Sciatic nerve (tissue), 2 donors: ENCODE measurements at regions not wholly inside any gene's neighbourhood (a gene's known extent, or its start where the extent isn't known, plus 50 kb on each side); places are given as distances from the start of the nearest gene placed in this dataset.
"Not testable (repeated sequence)": the region's sequence is repeated elsewhere in the genome, so short reads cannot be mapped to it uniquely, and the experiment has no call there.

Experiments used
- ATAC-seq: fragments of 200-7000 bp; cut with Tn5 transposase; one replicate; pipeline ENCODE4 v1.9.1; 2020; ENCODE audit warnings: mild to moderate bottlenecking, moderate library complexity
- DNase-seq: peaks from one replicate; pipeline ENCODE4 v3.0.0-alpha.2; 2020; ENCODE audit warnings: low spot score
- intact Hi-C: fragments of 100-400 bp; cut with DNase I; formaldehyde crosslinking; loops from one replicate; pipeline ENCODE4 v1.14.2; 2022
- donor health status: DM: no; HTN: no; CAD: no.
- donor health status: DM: no; HTN: no; CAD: no.

- intact Hi-C loops = no loop called here
- DNase-seq (no peak), ATAC-seq (peak; percentile 83)
Measured at GRCh38 chr5:56763711-56764466, 51.5 kb upstream of the MAP3K1 start.

DNA sequence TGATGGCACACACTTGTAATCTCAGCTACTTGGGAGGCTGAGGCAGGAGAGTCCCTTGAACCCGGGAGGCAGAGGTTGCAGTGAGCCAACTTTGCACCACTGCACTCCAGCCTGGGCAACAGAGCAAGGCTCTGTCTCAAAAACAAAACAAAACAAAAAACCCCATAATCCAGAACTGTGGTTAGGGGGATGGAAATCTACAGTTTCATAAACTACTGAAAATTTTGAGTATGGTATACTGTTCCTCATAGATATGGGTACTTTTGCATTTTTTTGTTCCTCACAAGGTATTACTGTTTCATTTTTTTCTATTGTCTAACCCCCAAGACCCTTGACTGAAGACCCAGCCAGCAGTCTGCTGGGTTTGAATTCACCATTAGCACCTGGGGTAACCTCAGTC is 52.2 kb upstream of the MAP3K1 start:
- no peak for ATAC-seq
- DNase-seq = no peak
- intact Hi-C loops = no loop called here

DNA sequence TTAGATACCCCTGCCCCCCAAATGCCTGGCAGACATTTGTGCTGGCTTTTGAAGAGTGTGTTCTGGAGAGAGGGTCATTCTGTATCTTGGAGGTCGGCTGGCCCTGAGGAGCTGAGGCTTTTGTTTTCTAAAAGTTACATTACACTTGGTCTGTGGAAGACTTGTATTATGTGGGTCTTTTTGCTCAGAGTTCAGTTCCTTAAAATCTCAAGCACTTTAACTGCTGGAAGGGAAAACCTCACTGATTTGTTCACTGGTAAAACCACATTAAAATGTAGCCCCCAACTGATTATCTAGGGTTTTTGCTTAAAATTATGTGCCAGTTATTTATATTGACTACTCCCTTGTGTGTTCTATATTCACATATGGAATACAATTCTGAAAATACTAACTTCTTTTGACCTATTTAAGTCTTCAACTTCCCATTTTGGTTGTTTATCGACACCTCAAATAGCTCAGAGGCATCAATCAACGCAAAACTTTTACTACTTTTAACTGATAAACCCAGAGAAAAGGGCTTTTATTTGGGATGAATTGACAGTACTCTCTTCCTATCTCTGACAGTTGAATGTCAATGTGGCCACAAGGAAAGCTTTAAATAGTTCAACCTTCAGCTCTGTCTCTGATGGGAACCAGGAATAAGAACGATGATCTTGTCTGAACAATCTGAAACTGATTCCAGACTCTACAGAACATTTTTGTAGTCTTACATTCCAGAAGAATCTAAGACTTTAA is 54.0 kb upstream of the MAP3K1 start:
- no peak for DNase-seq
- intact Hi-C loops = no loop called here
- no peak for ATAC-seq

DNA sequence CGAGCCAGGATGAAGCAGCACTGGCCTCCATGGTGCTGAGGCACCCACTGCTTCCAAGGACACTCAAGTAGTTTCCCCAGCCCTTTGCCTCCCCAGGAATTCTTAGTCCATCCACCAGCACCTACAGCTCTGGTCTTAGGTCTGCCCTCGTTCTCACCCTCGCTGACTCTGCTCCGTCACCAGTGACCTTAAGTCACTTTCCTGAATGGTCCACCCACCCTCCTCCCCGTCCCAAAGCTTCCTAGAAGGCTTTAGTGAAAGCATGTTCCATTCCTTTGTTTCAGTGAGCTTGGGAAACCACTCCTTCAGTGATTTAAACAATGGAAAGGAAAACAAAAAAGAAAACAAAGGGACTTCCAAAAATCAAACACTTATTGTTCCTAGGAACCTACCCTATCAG is 54.6 kb upstream of the MAP3K1 start:
- DNase-seq (no peak), ATAC-seq (no peak)
- intact Hi-C loops = no loop called here

DNA sequence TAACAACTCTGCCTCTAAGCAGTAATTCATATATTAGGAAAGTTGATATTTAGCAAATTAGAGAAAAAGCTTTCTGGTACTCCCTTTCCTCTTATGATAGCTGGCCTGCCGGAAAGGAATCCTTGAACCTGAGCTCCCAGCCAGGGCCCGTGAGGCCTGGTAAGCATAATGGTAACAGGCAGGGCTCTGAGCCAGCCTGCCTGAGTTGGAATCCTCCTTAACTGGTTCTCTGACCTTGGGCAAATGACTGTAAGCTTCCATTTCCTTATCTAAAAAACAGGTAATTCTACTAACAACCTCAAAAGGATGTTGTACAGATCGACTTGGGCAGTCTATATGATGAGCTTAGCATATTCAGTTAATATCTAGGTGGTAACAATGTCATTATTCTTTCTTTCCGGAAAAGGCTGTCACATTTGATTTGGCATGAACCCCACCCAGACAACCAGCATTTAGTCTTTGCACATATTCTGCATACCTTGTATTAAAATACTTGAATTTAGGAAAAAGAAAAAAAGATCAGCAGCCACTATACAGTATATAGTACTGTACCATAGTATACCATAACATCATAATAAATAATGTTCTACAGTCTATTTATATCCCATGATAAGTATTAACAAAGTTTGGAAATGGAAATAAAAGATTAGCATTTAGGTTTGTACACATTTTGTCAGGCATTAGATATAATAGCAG is 55.7 kb upstream of the MAP3K1 start:
- no peak for ATAC-seq
- no peak for DNase-seq
- intact Hi-C loops = no loop called here

DNA sequence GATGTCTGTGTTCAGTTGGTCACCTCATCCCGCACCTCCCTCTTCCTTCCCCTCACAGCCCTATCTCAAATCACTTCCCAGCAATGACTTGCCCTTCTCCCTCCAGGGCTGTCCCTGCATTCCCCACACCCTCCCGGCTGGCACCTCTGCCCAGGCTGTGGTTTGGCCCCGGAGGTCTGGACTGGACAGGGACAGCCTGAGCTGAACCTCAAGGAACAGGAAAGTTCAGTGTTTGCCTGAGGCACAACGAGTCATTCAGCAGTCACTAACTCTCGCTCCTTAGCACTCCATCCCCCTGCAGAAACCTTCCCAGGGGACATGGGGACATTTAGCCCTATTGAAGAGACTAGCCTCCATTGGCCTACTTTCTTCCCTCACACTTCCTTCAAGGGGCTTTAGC is 58.3 kb upstream of the MAP3K1 start:
- DNase-seq (no peak), ATAC-seq (peak; percentile 24)
- intact Hi-C loops = no loop called here

DNA sequence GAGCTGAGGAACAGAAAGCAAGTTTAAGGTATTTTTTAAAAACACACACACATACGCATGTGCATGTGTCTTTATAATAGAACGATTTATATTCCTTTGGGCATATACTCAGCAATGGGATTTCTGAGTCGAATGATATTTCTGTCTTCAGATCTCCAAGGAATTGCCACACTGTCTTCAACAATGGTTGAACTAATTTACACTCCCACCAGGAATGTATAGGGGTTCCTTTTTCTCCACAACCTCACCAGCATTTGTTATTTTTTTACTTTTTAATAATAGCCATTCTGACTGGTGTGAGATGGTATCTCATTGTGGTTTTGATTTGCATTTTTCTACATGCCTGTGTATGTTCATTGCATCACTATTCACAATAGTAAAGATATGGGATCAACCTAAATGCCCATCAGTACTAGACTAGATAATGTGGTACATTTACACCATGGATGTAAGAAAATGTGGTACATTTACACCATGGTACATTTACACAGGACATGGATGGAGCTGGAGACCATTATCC is 60.3 kb upstream of the MAP3K1 start:
- DNase-seq (no peak), ATAC-seq (no peak)
- intact Hi-C loops = no loop called here

- DNase-seq, intact Hi-C loops, ATAC-seq: not testable (repeated sequence)
Measured at GRCh38 chr5:56753588-56753987, 61.8 kb upstream of the MAP3K1 start.

DNA sequence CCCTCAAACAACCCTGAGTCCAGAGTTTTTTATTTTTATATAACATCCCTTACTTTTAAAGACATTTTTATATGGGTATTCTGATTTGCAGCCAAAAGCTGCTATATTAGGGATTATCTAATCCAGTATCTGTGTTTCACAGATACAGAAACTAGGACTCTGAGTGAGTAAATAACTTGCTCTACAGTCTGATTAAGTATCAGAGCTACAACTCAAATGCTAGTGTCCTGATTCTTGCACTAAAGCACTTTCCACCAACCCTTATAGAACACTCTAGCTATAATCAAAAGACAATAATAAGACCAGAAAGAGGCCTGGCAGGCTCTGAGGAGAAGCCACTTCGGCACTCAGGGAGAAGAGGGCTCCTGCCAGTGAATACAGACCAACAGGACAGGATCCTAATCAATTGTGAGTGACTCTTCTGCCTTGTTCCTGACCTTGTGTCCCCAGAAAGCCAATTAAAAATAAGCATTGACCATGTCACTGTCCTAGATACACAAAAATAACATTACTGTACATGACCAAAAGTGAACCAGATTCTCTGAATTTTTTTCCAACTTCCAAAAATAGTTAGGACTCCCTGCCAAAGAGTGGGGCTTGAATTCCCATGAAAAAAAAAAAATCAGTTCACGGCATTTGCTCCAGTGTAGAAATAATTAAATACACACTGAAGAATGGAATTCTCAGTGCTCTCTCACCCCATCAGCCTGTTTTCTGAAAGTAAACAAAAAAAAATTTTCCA is 63.6 kb upstream of the MAP3K1 start:
- intact Hi-C loops = no loop called here
- DNase-seq (no peak), ATAC-seq (peak; percentile 44)

- DNase-seq (no peak), ATAC-seq (no peak)
- intact Hi-C loops = no loop called here
Measured at GRCh38 chr5:56749842-56750241, 65.5 kb upstream of the MAP3K1 start.

DNA sequence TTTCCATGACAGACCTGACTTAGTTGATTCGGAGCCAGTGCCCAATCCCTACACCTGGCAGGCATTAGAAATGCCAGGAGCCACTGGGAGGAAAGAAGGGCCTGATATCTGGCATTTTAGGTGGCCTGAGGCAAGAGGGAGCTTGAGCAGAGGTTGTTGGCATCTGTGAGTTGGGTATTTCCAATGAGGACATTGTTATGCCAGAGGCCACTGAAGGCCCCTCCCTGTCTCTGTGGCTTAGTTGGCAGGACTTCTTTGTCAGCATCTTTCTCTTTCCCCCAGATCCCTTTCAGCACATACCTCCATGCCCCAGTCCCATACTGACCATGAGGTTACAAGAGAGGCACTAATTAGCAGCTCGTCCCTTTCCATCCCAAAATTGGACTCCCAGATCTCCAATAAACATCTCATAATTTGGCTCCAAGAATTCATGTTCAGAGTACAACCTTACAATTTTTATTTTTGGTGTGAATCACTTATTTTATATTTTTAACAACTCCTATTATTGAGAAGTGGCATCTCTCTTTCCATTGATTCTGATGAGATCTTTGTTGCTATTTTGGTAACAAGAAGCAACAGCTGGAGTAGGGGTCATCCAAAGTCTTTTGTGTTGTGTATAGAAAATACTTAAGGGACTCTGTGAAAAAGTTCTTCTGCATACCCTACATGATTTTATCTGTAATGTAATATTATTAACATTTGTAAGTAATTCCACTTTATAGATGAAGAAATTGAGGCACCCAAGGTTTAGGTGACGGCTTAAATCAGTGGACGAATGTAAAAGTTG is 68.6 kb upstream of the MAP3K1 start:
- intact Hi-C loops = no loop called here

GRCh38 chr5:56745864-56746263 is 69.5 kb upstream of the MAP3K1 start:
- intact Hi-C loops = no loop called here
- no peak for ATAC-seq
- no peak for DNase-seq

More for the DNA sequence above, 68.6 kb upstream of the MAP3K1 start:
- ATAC-seq (no peak), DNase-seq (no peak)

DNA sequence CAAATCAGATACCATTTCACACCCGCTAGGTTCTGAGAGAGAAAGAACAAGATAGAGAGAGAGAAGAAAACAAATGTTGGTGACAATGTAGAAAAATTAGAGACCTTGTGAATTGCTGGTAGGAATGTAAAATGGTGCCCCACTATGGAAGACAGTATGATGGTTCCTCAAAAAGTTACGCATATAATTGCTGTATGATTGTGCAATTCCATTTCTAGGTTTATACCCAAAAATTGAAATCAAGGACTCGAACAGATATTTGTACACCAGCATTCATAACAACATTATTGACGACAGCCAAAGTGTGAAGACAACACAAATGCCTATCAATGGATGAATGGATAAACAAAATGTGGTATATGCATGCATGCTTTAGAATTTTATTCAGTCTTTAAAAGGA is 74.5 kb upstream of the MAP3K1 start:
- ATAC-seq (no peak), DNase-seq (no peak)
- intact Hi-C loops = no loop called here

- ATAC-seq (no peak), DNase-seq (no peak)
- intact Hi-C loops = no loop called here
Measured at GRCh38 chr5:56739990-56740389, 75.4 kb upstream of the MAP3K1 start.

GRCh38 chr5:56737951-56738606 is 77.3 kb upstream of the MAP3K1 start:
- no peak for ATAC-seq
- no peak for DNase-seq
- intact Hi-C loops = no loop called here

GRCh38 chr5:56737002-56737621 is 78.2 kb upstream of the MAP3K1 start:
- ATAC-seq (peak; percentile 20), DNase-seq (no peak)
- intact Hi-C loops = no loop called here

GRCh38 chr5:56735849-56736641 is 79.3 kb upstream of the MAP3K1 start:
- ATAC-seq (peak; percentile 55), DNase-seq (no peak)
- intact Hi-C loops = no loop called here
